ENCODE measurements at regions not wholly inside any gene's neighbourhood (a gene's known extent, or its start where the extent isn't known, plus 50 kb on each side); places are given as distances from the start of the nearest gene placed in this dataset.

DNA sequence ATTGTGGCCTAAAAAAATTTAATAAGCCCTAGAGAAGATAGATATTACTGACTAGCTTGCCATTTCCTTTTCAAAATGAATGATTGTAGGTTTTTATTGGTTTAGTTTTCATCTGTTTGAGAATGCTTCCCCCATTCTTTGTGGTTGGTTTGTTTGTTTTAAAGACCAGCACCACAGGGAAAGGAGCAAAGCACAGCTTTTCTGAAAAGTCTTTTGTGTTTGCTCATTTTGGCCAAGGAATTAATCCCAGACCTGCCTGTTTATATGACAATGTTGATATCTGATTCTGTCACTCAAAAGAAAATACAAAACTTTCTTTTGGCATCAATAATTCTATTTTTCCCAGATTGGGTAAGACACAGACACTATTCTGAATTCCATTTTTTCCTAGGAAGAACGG, 312.5 kb upstream of the FLRT2 start:
- no peak overlapping the region for H3K4me3 ChIP-seq (ENCODE audit: low read depth in 2 of 2, low read length in 2 of 2)
- no peak for ATAC-seq
- no peaks in the 10 kb centered on the region for H3K9me3 ChIP-seq (ENCODE audit: control insufficient read depth, insufficient read depth, low read depth, low read length)
- TF ChIP-seq SIN3A (IDR thresholded peaks at IDR 0.05; ENCODE audit: borderline replicate concordance, insufficient read depth, low read depth, low read length) (no peak), POLR2AphosphoS5 (IDR thresholded peaks at IDR 0.05; ENCODE audit: low read depth, low read length) (no peak)
- intact Hi-C loops (cut with micrococcal nuclease; ENCODE audit: unreplicated experiment), result no loop called here
- no peaks in the 10 kb centered on the region for H3K4me1 ChIP-seq (ENCODE audit: control insufficient read depth, insufficient read depth, low read length)
- BruUV-seq (replicated peaks), result no TSS peak
- H3K27ac ChIP-seq (ENCODE audit: low read length), result no peak overlapping the region
- H3K27me3 ChIP-seq (ENCODE audit: control insufficient read depth, insufficient read depth, low read length), result no peaks in the 10 kb centered on the region
- no peak for DNase-seq (ENCODE audit: low read depth, low spot score)
- H3K36me3 ChIP-seq (ENCODE audit: control insufficient read depth, insufficient read depth, low read length), result no peaks in the 10 kb centered on the region
- ChIA-PET POLR2A (no interaction called here), CTCF (interaction anchor here (0.6 kb wide), 2 partner anchors 118 to 119 kb away, joined by 3 to 7 read pairs; no protein-coding TSS in a partner anchor)
- in situ Hi-C loops (cut with HindIII; ENCODE audit: low pct_unique_long_range_greater_than_20kb, low sequenced_read_pairs), result no loop called here

DNA sequence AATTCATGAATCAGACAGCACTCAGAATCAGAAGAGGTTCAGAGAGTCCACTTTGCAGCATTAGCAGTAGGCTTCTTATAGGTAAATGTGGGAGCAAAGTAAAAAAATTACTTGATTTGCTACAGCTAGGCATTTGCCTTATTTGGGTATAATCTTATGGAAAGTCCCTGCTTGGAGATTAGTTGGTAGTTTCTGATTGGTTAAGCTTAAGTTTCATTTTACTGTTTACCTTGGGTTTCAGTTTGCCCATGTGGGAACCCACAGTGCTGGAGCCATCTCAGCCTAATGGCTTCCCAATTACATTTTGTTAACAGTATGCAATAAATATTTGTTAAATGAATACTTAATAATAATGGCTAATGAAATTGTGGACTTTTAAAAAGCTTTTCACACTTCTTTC, 311.0 kb upstream of the FLRT2 start:
- POLR2A ChIA-PET, result no interaction called here

DNA sequence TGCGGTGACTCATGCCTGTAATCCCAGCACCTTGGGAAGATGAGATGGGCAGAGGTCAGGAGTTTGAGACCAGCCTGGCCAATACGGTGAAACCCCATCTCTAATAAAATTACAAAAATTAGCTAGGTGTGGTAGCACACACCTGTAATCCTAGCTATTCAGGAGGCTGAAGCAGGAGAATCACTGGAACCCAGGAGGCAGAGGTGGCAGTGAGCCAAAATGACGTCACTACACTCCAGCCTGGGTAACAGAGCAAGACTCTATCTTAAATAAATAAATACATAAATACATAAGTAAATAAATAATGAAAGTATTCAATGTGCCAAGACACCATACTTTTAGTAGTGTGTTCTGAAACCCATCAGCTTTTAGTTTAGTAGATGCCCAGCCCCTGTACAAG, 308.1 kb upstream of the FLRT2 start:
- H3K4me3 ChIP-seq (ENCODE audit: low read depth in 2 of 2, low read length in 2 of 2), result no peak overlapping the region
- TF ChIP-seq SIN3A (IDR thresholded peaks at IDR 0.05; ENCODE audit: borderline replicate concordance, insufficient read depth, low read depth, low read length) (no peak), TCF7L2 (IDR thresholded peaks at IDR 0.05; ENCODE audit: low read depth, low read length) (no peak), POLR2AphosphoS5 (IDR thresholded peaks at IDR 0.05; ENCODE audit: low read depth, low read length) (no peak)
- TF ChIP-seq, protein P1, sequence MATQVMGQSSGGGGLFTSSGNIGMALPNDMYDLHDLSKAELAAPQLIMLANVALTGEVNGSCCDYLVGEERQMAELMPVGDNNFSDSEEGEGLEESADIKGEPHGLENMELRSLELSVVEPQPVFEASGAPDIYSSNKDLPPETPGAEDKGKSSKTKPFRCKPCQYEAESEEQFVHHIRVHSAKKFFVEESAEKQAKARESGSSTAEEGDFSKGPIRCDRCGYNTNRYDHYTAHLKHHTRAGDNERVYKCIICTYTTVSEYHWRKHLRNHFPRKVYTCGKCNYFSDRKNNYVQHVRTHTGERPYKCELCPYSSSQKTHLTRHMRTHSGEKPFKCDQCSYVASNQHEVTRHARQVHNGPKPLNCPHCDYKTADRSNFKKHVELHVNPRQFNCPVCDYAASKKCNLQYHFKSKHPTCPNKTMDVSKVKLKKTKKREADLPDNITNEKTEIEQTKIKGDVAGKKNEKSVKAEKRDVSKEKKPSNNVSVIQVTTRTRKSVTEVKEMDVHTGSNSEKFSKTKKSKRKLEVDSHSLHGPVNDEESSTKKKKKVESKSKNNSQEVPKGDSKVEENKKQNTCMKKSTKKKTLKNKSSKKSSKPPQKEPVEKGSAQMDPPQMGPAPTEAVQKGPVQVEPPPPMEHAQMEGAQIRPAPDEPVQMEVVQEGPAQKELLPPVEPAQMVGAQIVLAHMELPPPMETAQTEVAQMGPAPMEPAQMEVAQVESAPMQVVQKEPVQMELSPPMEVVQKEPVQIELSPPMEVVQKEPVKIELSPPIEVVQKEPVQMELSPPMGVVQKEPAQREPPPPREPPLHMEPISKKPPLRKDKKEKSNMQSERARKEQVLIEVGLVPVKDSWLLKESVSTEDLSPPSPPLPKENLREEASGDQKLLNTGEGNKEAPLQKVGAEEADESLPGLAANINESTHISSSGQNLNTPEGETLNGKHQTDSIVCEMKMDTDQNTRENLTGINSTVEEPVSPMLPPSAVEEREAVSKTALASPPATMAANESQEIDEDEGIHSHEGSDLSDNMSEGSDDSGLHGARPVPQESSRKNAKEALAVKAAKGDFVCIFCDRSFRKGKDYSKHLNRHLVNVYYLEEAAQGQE (IDR thresholded peaks at IDR 0.05; ENCODE audit: insufficient read depth in 1 of 2, low read depth in 2 of 2, low read length in 1 of 2), result no peak
- TF ChIP-seq, protein P2, sequence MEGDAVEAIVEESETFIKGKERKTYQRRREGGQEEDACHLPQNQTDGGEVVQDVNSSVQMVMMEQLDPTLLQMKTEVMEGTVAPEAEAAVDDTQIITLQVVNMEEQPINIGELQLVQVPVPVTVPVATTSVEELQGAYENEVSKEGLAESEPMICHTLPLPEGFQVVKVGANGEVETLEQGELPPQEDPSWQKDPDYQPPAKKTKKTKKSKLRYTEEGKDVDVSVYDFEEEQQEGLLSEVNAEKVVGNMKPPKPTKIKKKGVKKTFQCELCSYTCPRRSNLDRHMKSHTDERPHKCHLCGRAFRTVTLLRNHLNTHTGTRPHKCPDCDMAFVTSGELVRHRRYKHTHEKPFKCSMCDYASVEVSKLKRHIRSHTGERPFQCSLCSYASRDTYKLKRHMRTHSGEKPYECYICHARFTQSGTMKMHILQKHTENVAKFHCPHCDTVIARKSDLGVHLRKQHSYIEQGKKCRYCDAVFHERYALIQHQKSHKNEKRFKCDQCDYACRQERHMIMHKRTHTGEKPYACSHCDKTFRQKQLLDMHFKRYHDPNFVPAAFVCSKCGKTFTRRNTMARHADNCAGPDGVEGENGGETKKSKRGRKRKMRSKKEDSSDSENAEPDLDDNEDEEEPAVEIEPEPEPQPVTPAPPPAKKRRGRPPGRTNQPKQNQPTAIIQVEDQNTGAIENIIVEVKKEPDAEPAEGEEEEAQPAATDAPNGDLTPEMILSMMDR (IDR thresholded peaks at IDR 0.05), result no peak
- intact Hi-C loops (cut with micrococcal nuclease; ENCODE audit: unreplicated experiment) (no loop called here), in situ Hi-C loops (cut with HindIII; ENCODE audit: low pct_unique_long_range_greater_than_20kb, low sequenced_read_pairs) (no loop called here)
- H3K27me3 ChIP-seq (ENCODE audit: control insufficient read depth, insufficient read depth, low read length), result no peaks in the 10 kb centered on the region
- ATAC-seq, result no peak
- BruUV-seq (replicated peaks), result no TSS peak
- no peaks in the 10 kb centered on the region for H3K9me3 ChIP-seq (ENCODE audit: control insufficient read depth, insufficient read depth, low read depth, low read length)
- ChIA-PET CTCF (interaction anchor here (0.6 kb wide), 1 partner anchor 15 kb away, joined by 3 read pairs; no protein-coding TSS in a partner anchor), POLR2A (no interaction called here)
- DNase-seq (ENCODE audit: low read depth, low spot score), result no peak
- no peaks in the 10 kb centered on the region for H3K4me1 ChIP-seq (ENCODE audit: control insufficient read depth, insufficient read depth, low read length)
- no peaks in the 10 kb centered on the region for H3K36me3 ChIP-seq (ENCODE audit: control insufficient read depth, insufficient read depth, low read length)
- H3K27ac ChIP-seq (ENCODE audit: low read length), result no peak overlapping the region

More for the DNA sequence above, 311.0 kb upstream of the FLRT2 start:
- Histone ChIP-seq H3K9me3 (ENCODE audit: control insufficient read depth, insufficient read depth, low read depth, low read length) (no peaks in the 10 kb centered on the region), H3K27ac (ENCODE audit: low read length) (no peak overlapping the region), H3K27me3 (ENCODE audit: control insufficient read depth, insufficient read depth, low read length) (no peaks in the 10 kb centered on the region), H3K36me3 (ENCODE audit: control insufficient read depth, insufficient read depth, low read length) (no peaks in the 10 kb centered on the region), H3K4me3 (ENCODE audit: low read depth in 2 of 2, low read length in 2 of 2) (no peak overlapping the region), H3K4me1 (ENCODE audit: control insufficient read depth, insufficient read depth, low read length) (no peaks in the 10 kb centered on the region)
- DNase-seq (ENCODE audit: low read depth, low spot score), result no peak
- TF ChIP-seq, protein P2 (IDR thresholded peaks at IDR 0.05), result no peak
- TF ChIP-seq TCF7L2 (IDR thresholded peaks at IDR 0.05; ENCODE audit: low read depth, low read length), result no peak
- TF ChIP-seq SIN3A (IDR thresholded peaks at IDR 0.05; ENCODE audit: borderline replicate concordance, insufficient read depth, low read depth, low read length), result no peak
- TF ChIP-seq POLR2AphosphoS5 (IDR thresholded peaks at IDR 0.05; ENCODE audit: low read depth, low read length), result no peak
- TF ChIP-seq, protein P1 (IDR thresholded peaks at IDR 0.05; ENCODE audit: insufficient read depth in 1 of 2, low read depth in 2 of 2, low read length in 1 of 2), result no peak
- no peak for ATAC-seq
- in situ Hi-C loops (cut with HindIII; ENCODE audit: low pct_unique_long_range_greater_than_20kb, low sequenced_read_pairs) (no loop called here), intact Hi-C loops (cut with micrococcal nuclease; ENCODE audit: unreplicated experiment) (no loop called here)
- BruUV-seq (replicated peaks), result no TSS peak
- CTCF ChIA-PET, result no interaction called here
